ENCODE measurements at regions not wholly inside any gene's neighbourhood (a gene's known extent, or its start where the extent isn't known, plus 50 kb on each side); places are given as distances from the start of the nearest gene placed in this dataset.
"Not testable (repeated sequence)": the region's sequence is repeated elsewhere in the genome, so short reads cannot be mapped to it uniquely, and the experiment has no call there.

DNA sequence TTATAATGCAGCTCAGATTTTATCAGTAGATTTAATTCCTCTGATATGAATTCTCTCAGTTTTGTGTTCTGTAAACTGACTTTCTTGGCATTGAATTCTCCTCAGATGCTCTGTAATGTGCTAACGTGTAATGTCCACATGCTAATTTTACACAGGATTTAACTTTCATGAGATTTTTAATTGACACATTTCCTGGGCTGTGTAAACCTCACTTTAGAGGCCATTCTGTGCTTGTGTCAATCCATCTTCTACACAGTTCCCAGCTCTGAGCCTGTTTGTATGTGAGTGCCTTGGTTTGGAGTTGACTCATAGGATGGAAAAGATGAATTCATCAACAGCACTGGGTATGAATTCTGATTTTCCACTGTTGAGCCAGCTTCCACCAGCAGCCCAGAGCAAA lies 476.7 kb upstream of the GCFC2 start:
- Histone ChIP-seq H3K4me3 (ENCODE audit: low read depth, low read length) (no peak overlapping the region), H3K36me3 (no peaks in the 10 kb centered on the region), H3K9me3 (no peaks in the 10 kb centered on the region), H3K27me3 (no peaks in the 10 kb centered on the region), H3K4me1 (no peaks in the 10 kb centered on the region)
- DNase-seq = no peak
- TF ChIP-seq, protein P1, sequence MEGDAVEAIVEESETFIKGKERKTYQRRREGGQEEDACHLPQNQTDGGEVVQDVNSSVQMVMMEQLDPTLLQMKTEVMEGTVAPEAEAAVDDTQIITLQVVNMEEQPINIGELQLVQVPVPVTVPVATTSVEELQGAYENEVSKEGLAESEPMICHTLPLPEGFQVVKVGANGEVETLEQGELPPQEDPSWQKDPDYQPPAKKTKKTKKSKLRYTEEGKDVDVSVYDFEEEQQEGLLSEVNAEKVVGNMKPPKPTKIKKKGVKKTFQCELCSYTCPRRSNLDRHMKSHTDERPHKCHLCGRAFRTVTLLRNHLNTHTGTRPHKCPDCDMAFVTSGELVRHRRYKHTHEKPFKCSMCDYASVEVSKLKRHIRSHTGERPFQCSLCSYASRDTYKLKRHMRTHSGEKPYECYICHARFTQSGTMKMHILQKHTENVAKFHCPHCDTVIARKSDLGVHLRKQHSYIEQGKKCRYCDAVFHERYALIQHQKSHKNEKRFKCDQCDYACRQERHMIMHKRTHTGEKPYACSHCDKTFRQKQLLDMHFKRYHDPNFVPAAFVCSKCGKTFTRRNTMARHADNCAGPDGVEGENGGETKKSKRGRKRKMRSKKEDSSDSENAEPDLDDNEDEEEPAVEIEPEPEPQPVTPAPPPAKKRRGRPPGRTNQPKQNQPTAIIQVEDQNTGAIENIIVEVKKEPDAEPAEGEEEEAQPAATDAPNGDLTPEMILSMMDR (IDR thresholded peaks at IDR 0.05; ENCODE audit: low read depth, low read length) = no peak

DNA sequence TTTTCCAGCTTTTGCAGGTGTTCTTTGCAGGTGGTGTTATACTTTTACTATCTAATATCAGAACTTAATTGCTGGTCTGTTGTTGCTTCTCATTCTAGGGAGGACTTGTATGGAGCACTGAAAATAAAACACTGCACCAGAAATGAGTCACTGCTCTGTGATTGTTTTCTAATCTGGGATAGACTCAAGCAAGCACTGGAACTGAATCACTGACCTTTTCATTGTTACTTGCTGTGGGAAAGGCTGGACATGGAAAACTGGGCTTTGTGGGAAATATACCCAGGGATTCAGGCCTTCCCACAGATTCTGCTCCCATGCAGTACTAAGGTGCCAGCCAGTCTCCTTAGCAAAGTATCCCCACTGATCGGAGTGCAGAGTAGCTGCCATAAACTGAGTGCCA lies 470.0 kb upstream of the GCFC2 start:
- no peaks in the 10 kb centered on the region for H3K36me3 ChIP-seq
- no peak overlapping the region for H3K4me3 ChIP-seq (ENCODE audit: low read depth, low read length)
- DNase-seq = no peak
- no peaks in the 10 kb centered on the region for H3K9me3 ChIP-seq
- TF ChIP-seq, protein P1 (IDR thresholded peaks at IDR 0.05; ENCODE audit: low read depth, low read length) = no peak
- H3K27me3 ChIP-seq = no peaks in the 10 kb centered on the region
- H3K4me1 ChIP-seq = no peaks in the 10 kb centered on the region

DNA sequence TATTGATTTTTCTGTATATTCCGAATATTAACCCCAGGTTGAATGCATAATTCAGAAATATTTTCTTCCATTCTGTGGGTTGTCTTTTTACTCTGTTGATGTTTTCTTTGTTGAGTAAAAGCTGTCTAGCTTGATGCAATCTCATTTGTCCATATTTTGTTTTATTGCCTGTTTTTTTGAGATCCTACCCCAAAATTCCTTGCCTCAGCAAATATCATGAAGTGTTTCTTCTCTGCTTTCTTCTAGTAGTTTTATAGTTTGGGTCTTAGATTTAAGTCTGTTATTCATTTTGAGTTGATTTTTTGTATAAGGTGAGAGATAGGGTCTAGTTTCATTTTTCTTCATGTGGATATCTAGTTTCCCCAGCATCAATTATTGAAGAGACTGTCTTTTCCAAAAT lies 467.9 kb upstream of the GCFC2 start:
- TF ChIP-seq, protein P1 (IDR thresholded peaks at IDR 0.05; ENCODE audit: low read depth, low read length) = no peak
- H3K4me1 ChIP-seq = no peaks in the 10 kb centered on the region
- H3K36me3 ChIP-seq = no peaks in the 10 kb centered on the region
- H3K27me3 ChIP-seq = no peaks in the 10 kb centered on the region
- no peak for DNase-seq
- H3K9me3 ChIP-seq = no peaks in the 10 kb centered on the region
- H3K4me3 ChIP-seq (ENCODE audit: low read depth, low read length) = no peak overlapping the region

DNA sequence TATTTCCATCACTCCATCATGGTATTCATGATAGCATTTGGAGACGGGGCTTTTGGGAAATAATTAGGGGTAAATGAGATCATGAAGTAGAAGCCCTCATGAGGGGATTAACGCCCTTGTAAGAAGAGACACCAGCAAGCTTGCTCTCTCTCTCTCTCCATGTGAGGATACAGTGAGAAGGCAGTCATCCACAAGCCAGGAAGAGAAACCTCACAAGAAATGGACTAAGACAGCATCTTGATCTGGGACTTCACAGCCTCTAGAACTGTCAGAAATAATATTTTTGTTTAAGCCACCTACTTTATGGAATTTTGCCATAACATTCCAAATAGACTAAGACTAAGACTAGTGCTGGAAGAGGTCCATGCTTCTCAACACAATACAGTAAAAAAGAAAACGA lies 464.6 kb upstream of the GCFC2 start:
- Histone ChIP-seq H3K4me3 (ENCODE audit: low read depth, low read length) (no peak overlapping the region), H3K36me3 (no peaks in the 10 kb centered on the region), H3K9me3 (no peaks in the 10 kb centered on the region), H3K27me3 (no peaks in the 10 kb centered on the region), H3K4me1 (no peaks in the 10 kb centered on the region)
- TF ChIP-seq, protein P1 (IDR thresholded peaks at IDR 0.05; ENCODE audit: low read depth, low read length) = no peak
- DNase-seq = no peak

DNA sequence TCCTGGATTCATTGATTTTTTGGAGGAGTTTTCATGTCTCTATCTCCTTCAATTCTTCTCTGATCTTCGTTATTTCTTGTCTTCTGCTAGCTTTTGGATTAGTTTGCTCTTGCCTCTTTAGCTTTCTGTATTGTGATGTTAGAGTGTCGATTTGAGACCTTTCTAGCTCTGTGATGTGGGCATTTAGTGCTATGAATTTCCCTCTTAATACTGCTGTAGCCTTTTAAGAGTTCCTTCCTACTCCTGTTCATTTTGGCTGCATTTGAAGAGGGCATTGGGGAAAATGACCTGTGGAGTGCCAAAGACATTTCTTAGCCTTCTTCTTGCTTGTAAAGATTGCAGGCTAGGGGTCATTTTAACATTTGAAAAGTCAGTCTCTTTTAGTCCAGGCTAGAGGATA lies 463.8 kb upstream of the GCFC2 start:
- Histone ChIP-seq H3K9me3 (no peaks in the 10 kb centered on the region), H3K36me3 (no peaks in the 10 kb centered on the region), H3K27me3 (no peaks in the 10 kb centered on the region), H3K4me1 (no peaks in the 10 kb centered on the region), H3K4me3 (ENCODE audit: low read depth, low read length) (no peak overlapping the region)
- TF ChIP-seq, protein P1 (IDR thresholded peaks at IDR 0.05; ENCODE audit: low read depth, low read length) = no peak
- DNase-seq = no peak

DNA sequence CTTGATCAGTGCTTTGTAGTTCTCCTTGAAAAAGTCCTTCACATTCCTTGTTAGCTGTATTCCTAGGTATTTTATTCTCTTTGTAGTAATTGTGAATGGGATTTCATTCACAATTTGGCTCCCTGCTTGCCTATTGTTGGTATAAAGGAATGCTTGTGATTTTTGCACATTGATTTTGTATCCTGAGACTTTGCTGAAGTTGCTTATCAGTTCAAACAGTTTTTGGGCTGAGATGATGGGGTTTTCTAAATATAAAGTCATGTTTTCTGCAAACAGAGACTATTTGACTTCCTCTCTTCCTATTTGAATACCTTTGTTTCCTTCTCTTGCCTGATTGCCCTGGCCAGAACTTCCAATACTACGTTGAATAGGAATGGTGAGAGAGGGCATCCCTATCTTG lies 462.5 kb upstream of the GCFC2 start:
- H3K27me3 ChIP-seq; H3K4me3 ChIP-seq (ENCODE audit: low read depth, low read length); DNase-seq; H3K36me3 ChIP-seq; H3K9me3 ChIP-seq; H3K4me1 ChIP-seq: not testable (repeated sequence)

DNA sequence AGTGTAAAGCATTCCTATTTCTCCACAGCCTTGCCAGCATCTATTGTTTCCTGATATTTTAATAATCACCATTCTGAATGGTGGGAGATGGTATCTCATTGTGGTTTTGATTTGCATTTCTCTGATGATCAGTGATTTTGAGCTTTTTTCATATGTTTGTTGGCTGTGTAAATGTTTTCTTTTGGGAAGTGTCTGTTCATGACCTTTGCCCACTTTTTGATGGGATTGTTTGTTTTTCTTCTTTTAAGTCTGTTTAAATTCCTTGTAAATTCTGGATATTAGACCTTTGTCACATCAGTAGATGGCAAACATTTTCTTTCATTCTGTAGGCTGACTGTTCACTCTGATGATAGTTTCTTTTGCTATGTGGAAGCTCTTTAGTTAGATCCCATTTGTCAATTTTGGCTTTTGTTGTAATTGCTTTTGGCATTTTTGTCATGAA lies 461.5 kb upstream of the GCFC2 start:
- H3K4me3 ChIP-seq (ENCODE audit: low read depth, low read length); DNase-seq; H3K9me3 ChIP-seq: not testable (repeated sequence)

More for the DNA sequence above, 461.5 kb upstream of the GCFC2 start:
- not testable (repeated sequence) for H3K36me3 ChIP-seq, H3K4me1 ChIP-seq, H3K27me3 ChIP-seq

All from BE2C (cell line).